Naive thymus-derived CD4-positive, alpha-beta T cell (primary cell): ENCODE measurements at regions not wholly inside any gene's neighbourhood (a gene's known extent, or its start where the extent isn't known, plus 50 kb on each side); places are given as distances from the start of the nearest gene placed in this dataset.

Experiments
- ATAC-seq: fragments of 150-1000 bp; cut with Tn5 transposase; 2 replicates; pipeline ENCODE4 v1.10.0; 2021; ENCODE audit warnings: mild to moderate bottlenecking, moderate library complexity
- CTCF ChIA-PET: fragments of 350-600 bp; sonication (Branson Sonifier 250); formaldehyde crosslinking; loops from one replicate; lab custom pipeline; 2021; ENCODE audit warnings: antibody characterized with exemption; lab: Charles Lee
- POLR2A ChIA-PET: fragments of 350-600 bp; sonication (Branson Sonifier 250); formaldehyde crosslinking; loops from one replicate; lab custom pipeline; 2021; ENCODE audit warnings: antibody characterized with exemption, inconsistent platforms; lab: Charles Lee
- DNase-seq, 9 donors: peaks; one replicate each; pipeline versions ENCODE4 v3.0.0 to v3.0.0-alpha.2; 2020 to 2022; ENCODE audit warnings: mixed read lengths in 1 of 9
- H3K27ac ChIP-seq: one replicate; pipeline ENCODE4 v1.7.0; 2013; ENCODE audit warnings: mild to moderate bottlenecking, low read depth, low read length, moderate library complexity
- H3K27me3 ChIP-seq, 2 donors: one replicate each; pipeline ENCODE4 v1.7.0; 2013; ENCODE audit warnings: low read length in 2 of 2, mild to moderate bottlenecking in 2 of 2, moderate library complexity in 2 of 2; ENCODE audit not compliant: control insufficient read depth in 2 of 2, insufficient read depth in 2 of 2
- H3K36me3 ChIP-seq, 3 experiments: 1 replicate in 2 of 3; 2 replicates in 1 of 3; pipeline ENCODE4 v1.7.0; 2013; ENCODE audit warnings: low read length in 3 of 3, mild to moderate bottlenecking in 3 of 3, moderate library complexity in 1 of 3; ENCODE audit not compliant: insufficient read depth in 3 of 3, control insufficient read depth in 2 of 3
- H3K4me1 ChIP-seq, 2 donors: one replicate each; pipeline ENCODE4 v1.7.0; 2013; ENCODE audit warnings: low read length in 2 of 2, mild to moderate bottlenecking in 2 of 2, moderate library complexity in 1 of 2; ENCODE audit not compliant: control insufficient read depth in 2 of 2, insufficient read depth in 2 of 2
- H3K4me3 ChIP-seq: 2 replicates; pipeline ENCODE4 v1.7.0; 2013; ENCODE audit warnings: mild to moderate bottlenecking, low read length
- H3K9me3 ChIP-seq, 3 experiments: 1 replicate in 2 of 3; 2 replicates in 1 of 3; pipeline ENCODE4 v1.7.0; 2013; ENCODE audit warnings: low read length in 3 of 3; ENCODE audit not compliant: control insufficient read depth in 2 of 3
- H3K27ac Mint-ChIP-seq, 9 donors: one replicate each; pipeline ENCODE4 v1.8.0; 2020 to 2022; ENCODE audit warnings: mixed read lengths in 9 of 9, mild to moderate bottlenecking in 8 of 9, moderate library complexity in 5 of 9, inconsistent platforms in 2 of 9
- H3K27me3 Mint-ChIP-seq, 5 donors: one replicate each; pipeline ENCODE4 v1.8.0; 2021 to 2022; ENCODE audit warnings: mixed read lengths in 5 of 5, mild to moderate bottlenecking in 1 of 5
- H3K36me3 Mint-ChIP-seq, 5 donors: one replicate each; pipeline ENCODE4 v1.8.0; 2020 to 2022; ENCODE audit warnings: mixed read lengths in 5 of 5, mild to moderate bottlenecking in 3 of 5, inconsistent platforms in 1 of 5
- H3K4me1 Mint-ChIP-seq, 7 donors: one replicate each; pipeline ENCODE4 v1.8.0; 2020 to 2022; ENCODE audit warnings: mixed read lengths in 7 of 7, mild to moderate bottlenecking in 3 of 7, inconsistent platforms in 1 of 7
- H3K4me3 Mint-ChIP-seq, 10 donors: one replicate each; pipeline ENCODE4 v1.8.0; 2020 to 2022; ENCODE audit warnings: mild to moderate bottlenecking in 10 of 10, mixed read lengths in 10 of 10, moderate library complexity in 6 of 10, inconsistent platforms in 2 of 10
- H3K9me3 Mint-ChIP-seq, 11 donors: one replicate each; pipeline ENCODE4 v1.8.0; 2020 to 2022; ENCODE audit warnings: mixed read lengths in 11 of 11, mild to moderate bottlenecking in 4 of 11, inconsistent platforms in 1 of 11, moderate library complexity in 1 of 11
- intact Hi-C, 2 donors: fragments of 100-400 bp; cut with micrococcal nuclease; formaldehyde crosslinking; loops; one replicate each; pipeline ENCODE4 v1.15.1; 2023

DNA sequence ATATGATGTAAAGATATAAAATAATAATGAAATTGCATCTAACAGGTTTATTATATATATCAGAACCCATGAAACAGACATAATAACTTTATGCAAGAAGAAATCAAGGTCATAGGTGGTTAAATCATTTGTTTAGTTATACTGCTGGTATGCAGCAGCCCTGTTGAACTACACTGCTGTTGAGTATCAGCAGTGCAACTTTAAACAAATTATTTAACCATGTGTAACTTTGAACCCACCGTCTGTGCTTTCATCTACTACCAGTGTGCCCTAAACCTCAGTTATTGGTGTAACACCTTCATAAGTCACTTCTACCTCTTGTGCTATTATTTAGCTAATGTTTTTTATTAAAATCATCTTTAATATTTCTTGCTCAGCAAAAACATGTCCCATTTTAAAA lies 262.3 kb upstream of the CRY1 start:
- Mint-ChIP-seq H3K27ac (peak overlapping the region in 1 of 9 donors; percentile 45), H3K36me3 (peaks cover 0 to 10% (median 0%) of the 10 kb centered on the region in 5 donors), H3K9me3 (peaks cover 0 to 2% (median 0%) of the 10 kb centered on the region in 11 donors), H3K4me1 (peaks cover 31 to 75% (median 65%) of the 10 kb centered on the region in 7 donors), H3K27me3 (no peaks in the 10 kb centered on the region), H3K4me3 (peak overlapping the region in 2 of 10 donors; percentile 33 to 52)
- Histone ChIP-seq H3K4me3 (no peak overlapping the region), H3K27me3 (no peaks in the 10 kb centered on the region), H3K36me3 (no peaks in the 10 kb centered on the region), H3K27ac (no peak overlapping the region), H3K9me3 (no peaks in the 10 kb centered on the region), H3K4me1 (peaks cover 14 to 29% of the 10 kb centered on the region in 2 donors)
- DNase-seq (no peak), ATAC-seq (no peak)
- intact Hi-C loops, result loop anchor here (1.0 to 2.0 kb wide), 2 partner anchors 13 to 17 kb away; no protein-coding TSS in a partner anchor
- ChIA-PET POLR2A (interaction anchor here (1.0 to 2.1 kb wide), 2 partner anchors 16 to 17 kb away, joined by 3 to 6 read pairs; no protein-coding TSS in a partner anchor), CTCF (interaction anchor here (0.6 to 1.3 kb wide), 2 partner anchors 29 to 132 kb away, joined by 3 to 4 read pairs; no protein-coding TSS in a partner anchor)

DNA sequence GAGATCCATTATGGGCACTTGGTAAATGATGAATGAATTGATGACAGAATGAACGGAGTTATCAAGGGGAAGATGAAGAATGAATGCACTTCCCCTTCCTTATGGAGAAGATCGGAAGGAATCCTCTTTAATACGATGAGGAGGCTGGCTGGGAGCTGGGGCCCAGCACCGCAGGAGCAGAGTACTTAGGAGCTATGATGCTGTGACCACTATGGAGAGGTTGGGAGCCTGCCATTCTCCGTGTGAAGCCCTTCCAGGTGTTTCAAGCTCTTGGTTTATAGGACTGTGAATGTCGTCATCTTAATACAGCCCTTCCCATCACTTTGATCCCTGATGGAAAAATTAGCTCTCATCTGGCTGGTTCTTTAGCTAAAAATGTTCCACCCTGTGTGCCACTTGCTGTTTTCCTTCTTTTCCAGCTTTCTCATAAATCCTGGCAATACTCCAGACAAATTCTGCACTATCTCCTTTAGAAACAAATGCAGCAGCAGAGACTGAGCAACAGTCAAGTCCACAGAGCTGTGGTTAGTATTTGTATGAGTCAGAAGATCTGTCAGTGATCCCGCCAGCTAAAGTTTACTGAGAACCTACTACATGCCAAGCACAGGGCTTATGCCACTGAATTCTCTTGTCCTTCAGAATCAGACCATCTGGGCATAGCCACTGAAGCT lies 263.1 kb upstream of the CRY1 start:
- ChIA-PET POLR2A (interaction anchor here (1.1 to 2.1 kb wide), 2 partner anchors 13 to 17 kb away, joined by 3 to 6 read pairs; no protein-coding TSS in a partner anchor), CTCF (interaction anchor here (0.6 to 1.3 kb wide), 3 partner anchors 13 to 132 kb away, joined by 3 to 6 read pairs (median 4); no protein-coding TSS in a partner anchor)
- no peak overlapping the region for H3K27ac Mint-ChIP-seq

DNA sequence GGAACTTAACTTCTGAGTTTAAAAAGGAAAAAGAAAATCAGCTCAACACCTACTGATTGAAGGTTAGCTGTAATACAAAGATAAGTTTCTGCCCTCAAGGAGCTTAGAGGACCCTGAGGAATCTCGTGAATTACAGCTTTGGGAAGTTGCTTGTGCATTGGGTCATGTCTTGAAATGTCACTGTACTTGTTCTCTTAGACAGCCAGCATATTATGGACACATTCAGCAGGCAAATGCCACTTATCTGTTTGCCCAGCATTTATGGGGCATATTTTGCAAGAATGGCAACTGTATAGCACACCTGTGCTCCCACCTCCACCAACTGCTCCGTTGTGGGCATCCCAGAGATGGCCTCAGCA lies 263.6 kb upstream of the CRY1 start:
- intact Hi-C loops, result loop anchor here in 1 of 2 donors (1.0 kb wide), 1 partner anchor 11 kb away; no protein-coding TSS in a partner anchor
- Histone ChIP-seq H3K9me3 (no peaks in the 10 kb centered on the region), H3K36me3 (no peaks in the 10 kb centered on the region), H3K27me3 (no peaks in the 10 kb centered on the region), H3K4me3 (no peak overlapping the region), H3K4me1 (peaks cover 13 to 26% of the 10 kb centered on the region in 2 donors), H3K27ac (no peak overlapping the region)
- Mint-ChIP-seq H3K36me3 (peaks cover 0 to 12% (median 4%) of the 10 kb centered on the region in 5 donors), H3K27ac (no peak overlapping the region), H3K27me3 (no peaks in the 10 kb centered on the region), H3K4me3 (no peak overlapping the region), H3K4me1 (peaks cover 30 to 67% (median 58%) of the 10 kb centered on the region in 7 donors), H3K9me3 (peaks cover 0 to 2% (median 0%) of the 10 kb centered on the region in 11 donors)
- DNase-seq (no peak), ATAC-seq (no peak)
- ChIA-PET POLR2A (interaction anchor here (1.1 to 2.1 kb wide), 2 partner anchors 12 to 16 kb away, joined by 3 to 6 read pairs; no protein-coding TSS in a partner anchor), CTCF (interaction anchor here (0.7 kb wide), 1 partner anchor 13 kb away, joined by 6 read pairs; no protein-coding TSS in a partner anchor)

More for the DNA sequence above, 263.1 kb upstream of the CRY1 start:
- Histone ChIP-seq H3K9me3 (no peaks in the 10 kb centered on the region), H3K27me3 (no peaks in the 10 kb centered on the region), H3K27ac (no peak overlapping the region), H3K4me1 (peaks cover 14 to 29% of the 10 kb centered on the region in 2 donors), H3K36me3 (no peaks in the 10 kb centered on the region), H3K4me3 (no peak overlapping the region)
- Mint-ChIP-seq H3K4me1 (peaks cover 31 to 72% (median 63%) of the 10 kb centered on the region in 7 donors), H3K9me3 (peaks cover 0 to 2% (median 0%) of the 10 kb centered on the region in 11 donors), H3K36me3 (peaks cover 0 to 10% (median 4%) of the 10 kb centered on the region in 5 donors), H3K27me3 (no peaks in the 10 kb centered on the region), H3K4me3 (no peak overlapping the region)
- ATAC-seq, result no peak
- no peak for DNase-seq
- intact Hi-C loops, result loop anchor here in 1 of 2 donors (1.0 kb wide), 1 partner anchor 12 kb away; no protein-coding TSS in a partner anchor

DNA sequence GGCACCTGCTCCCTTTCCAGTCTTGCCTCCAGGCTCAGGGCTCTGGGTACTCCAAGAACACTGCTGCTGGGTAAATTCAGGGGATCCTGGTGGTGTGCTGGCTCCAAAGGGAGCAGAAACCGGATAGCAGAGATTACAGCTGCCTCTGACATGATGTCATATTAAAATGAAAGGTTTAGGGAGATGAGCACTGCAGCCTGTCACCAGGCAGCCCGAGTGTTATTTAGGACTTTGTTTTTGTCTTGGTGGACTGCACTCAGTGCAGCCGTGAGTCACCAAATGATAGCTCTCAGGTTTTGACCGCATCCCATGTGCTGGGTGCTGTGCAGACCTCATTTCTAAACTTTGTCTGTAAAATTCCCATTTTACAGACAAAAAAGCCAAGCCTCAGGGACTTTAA lies 266.0 kb upstream of the CRY1 start:
- no peaks in the 10 kb centered on the region for H3K9me3 Mint-ChIP-seq
- H3K27ac Mint-ChIP-seq, result peak overlapping the region in 1 of 9 donors; percentile 22
- Histone ChIP-seq H3K36me3 (no peaks in the 10 kb centered on the region), H3K27ac (no peak overlapping the region), H3K9me3 (no peaks in the 10 kb centered on the region), H3K27me3 (no peaks in the 10 kb centered on the region), H3K4me1 (peaks cover 0 to 14% of the 10 kb centered on the region in 2 donors), H3K4me3 (no peak overlapping the region)
- peaks cover 0 to 12% (median 4%) of the 10 kb centered on the region in 5 donors for H3K36me3 Mint-ChIP-seq
- intact Hi-C loops, result no loop called here
- DNase-seq (no peak), ATAC-seq (no peak)
- peaks cover 13 to 53% (median 40%) of the 10 kb centered on the region in 7 donors for H3K4me1 Mint-ChIP-seq
- CTCF ChIA-PET, result no interaction called here
- POLR2A ChIA-PET, result no interaction called here
- no peaks in the 10 kb centered on the region for H3K27me3 Mint-ChIP-seq
- no peak overlapping the region for H3K4me3 Mint-ChIP-seq

DNA sequence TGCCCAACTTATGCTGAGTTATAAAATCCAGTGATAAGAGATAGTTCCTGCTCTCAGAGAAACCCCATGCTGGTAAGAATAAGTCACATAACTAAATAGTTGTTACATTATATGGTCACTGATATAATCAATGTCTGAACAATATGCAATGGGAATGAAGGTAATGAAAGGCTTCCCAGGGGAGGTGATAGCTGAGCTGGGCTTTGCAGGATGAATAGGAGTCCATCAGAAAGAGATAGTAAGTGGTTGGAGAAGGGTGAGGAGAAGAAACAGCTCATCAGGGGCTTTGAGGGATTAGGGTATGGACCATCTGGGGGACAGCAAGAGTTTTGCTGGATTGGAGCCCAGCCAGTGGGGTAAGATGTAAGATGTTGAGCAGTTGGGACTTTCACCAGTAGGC lies 266.7 kb upstream of the CRY1 start:
- H3K4me1 ChIP-seq, result peaks cover 0 to 7% of the 10 kb centered on the region in 2 donors
- Mint-ChIP-seq H3K9me3 (no peaks in the 10 kb centered on the region), H3K27me3 (no peaks in the 10 kb centered on the region), H3K36me3 (peaks cover 0 to 12% (median 4%) of the 10 kb centered on the region in 5 donors), H3K4me1 (peaks cover 8 to 48% (median 36%) of the 10 kb centered on the region in 7 donors), H3K27ac (peak overlapping the region in 4 of 9 donors; percentile 4 to 70 (median 14)), H3K4me3 (no peak overlapping the region)
- CTCF ChIA-PET, result no interaction called here
- H3K36me3 ChIP-seq, result no peaks in the 10 kb centered on the region
- POLR2A ChIA-PET, result interaction anchor here (0.9 to 1.0 kb wide), 2 partner anchors 36 to 39 kb away, joined by 3 read pairs; no protein-coding TSS in a partner anchor
- intact Hi-C loops, result no loop called here
- DNase-seq (no peak), ATAC-seq (no peak)
- H3K27ac ChIP-seq, result no peak overlapping the region
- no peak overlapping the region for H3K4me3 ChIP-seq
- H3K9me3 ChIP-seq, result no peaks in the 10 kb centered on the region
- no peaks in the 10 kb centered on the region for H3K27me3 ChIP-seq

DNA sequence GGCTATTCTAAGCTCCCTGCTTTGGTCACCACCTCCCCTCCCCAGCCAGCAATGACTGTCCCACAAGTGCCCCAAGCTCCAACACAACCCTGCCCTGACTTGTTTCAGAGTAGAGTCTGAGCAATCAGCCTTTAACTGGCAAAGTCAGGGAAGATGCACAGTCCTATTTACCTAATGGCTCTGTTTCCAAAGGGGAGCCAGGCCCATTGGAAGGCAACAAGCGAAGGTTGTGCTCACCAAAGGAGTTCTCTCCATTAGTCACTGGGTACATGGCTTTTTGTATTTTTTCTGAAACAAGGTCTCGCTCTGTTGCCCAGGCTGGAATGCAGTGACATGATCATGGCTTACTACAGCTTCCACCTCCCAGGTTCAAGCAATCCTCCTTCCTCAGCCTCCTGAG lies 267.1 kb upstream of the CRY1 start:
- Mint-ChIP-seq H3K4me1 (peaks cover 7 to 46% (median 31%) of the 10 kb centered on the region in 7 donors), H3K27me3 (no peaks in the 10 kb centered on the region), H3K36me3 (peaks cover 0 to 12% (median 4%) of the 10 kb centered on the region in 5 donors), H3K27ac (peak overlapping the region in 3 of 9 donors; percentile 6 to 70 (median 22)), H3K4me3 (no peak overlapping the region), H3K9me3 (no peaks in the 10 kb centered on the region)
- Histone ChIP-seq H3K27me3 (no peaks in the 10 kb centered on the region), H3K4me1 (peaks cover 0 to 3% of the 10 kb centered on the region in 2 donors), H3K36me3 (no peaks in the 10 kb centered on the region), H3K27ac (no peak overlapping the region), H3K9me3 (no peaks in the 10 kb centered on the region), H3K4me3 (no peak overlapping the region)
- DNase-seq (no peak), ATAC-seq (no peak)
- ChIA-PET POLR2A (interaction anchor here (0.9 to 1.0 kb wide), 2 partner anchors 36 to 40 kb away, joined by 3 read pairs; no protein-coding TSS in a partner anchor), CTCF (interaction anchor here (0.8 kb wide), 1 partner anchor 15 kb away, joined by 3 read pairs; no protein-coding TSS in a partner anchor)
- intact Hi-C loops, result no loop called here
